ENCODE measurements at regions not wholly inside any gene's neighbourhood (a gene's known extent, or its start where the extent isn't known, plus 50 kb on each side); places are given as distances from the start of the nearest gene placed in this dataset.

- peak overlapping the region in 2 of 3 donors; percentile 1 to 6 for H3K4me3 ChIP-seq
- H3K4me1 ChIP-seq = peaks cover 0 to 30% (median 3%) of the 10 kb centered on the region in 4 donors
- DNase-seq = peak; percentile 70 to 82 (median 79)
- ATAC-seq = peak; percentile 87 to 92 (median 90)
- 31% methylated on average over 12 of the region's 12 CpGs for WGBS (ENCODE audit: insufficient coverage, low coverage, low lambda C conversion rate, missing lambda C conversion rate)
- peak overlapping the region; percentile 58 to 84 (median 65) for H3K27ac ChIP-seq
- TF ChIP-seq POLR2A (IDR thresholded peaks at IDR 0.05) (no peak), CTCF (IDR thresholded peaks at IDR 0.05) (no peak)
- intact Hi-C loops (cut with DNase I) = loop anchor here (10.0 kb wide), 1 partner anchor 82 kb away; no protein-coding TSS in a partner anchor
- no peaks in the 10 kb centered on the region for H3K9me3 ChIP-seq
- no peaks in the 10 kb centered on the region for H3K36me3 ChIP-seq
- no peaks in the 10 kb centered on the region for H3K27me3 ChIP-seq
Observed at GRCh38 chr14:103186909-103187586, 63.8 kb downstream of the TNFAIP2 start.

- no peaks in the 10 kb centered on the region for H3K27me3 ChIP-seq
- H3K36me3 ChIP-seq = no peaks in the 10 kb centered on the region
- H3K4me3 ChIP-seq = no peak overlapping the region
- intact Hi-C loops (cut with DNase I) = loop anchor here (10.0 kb wide), 1 partner anchor 83 kb away; no protein-coding TSS in a partner anchor
- DNase-seq = no peak
- no peaks in the 10 kb centered on the region for H3K9me3 ChIP-seq
- no peak for ATAC-seq
- H3K4me1 ChIP-seq = peaks cover 0 to 30% (median 3%) of the 10 kb centered on the region in 4 donors
- no peak overlapping the region for H3K27ac ChIP-seq
- WGBS (ENCODE audit: insufficient coverage, low coverage, low lambda C conversion rate, missing lambda C conversion rate) = 77% methylated on average over 3 of the region's 4 CpGs
- TF ChIP-seq POLR2A (IDR thresholded peaks at IDR 0.05) = no peak
- TF ChIP-seq CTCF (IDR thresholded peaks at IDR 0.05) = no peak
Observed at GRCh38 chr14:103187911-103188310, 64.7 kb downstream of the TNFAIP2 start.

GRCh38 chr14:103188810-103189480, 65.7 kb downstream of the TNFAIP2 start:
- 19% methylated on average over 4 of the region's 67 CpGs for WGBS (ENCODE audit: insufficient coverage, low coverage, low lambda C conversion rate, missing lambda C conversion rate)
- TF ChIP-seq POLR2A (IDR thresholded peaks at IDR 0.05) = no peak
- TF ChIP-seq CTCF (IDR thresholded peaks at IDR 0.05) = peak; percentile 28 to 58 (median 40)
- peak overlapping the region; percentile 21 to 42 (median 31) for H3K4me3 ChIP-seq
- no peak overlapping the region for H3K27ac ChIP-seq
- H3K36me3 ChIP-seq = no peaks in the 10 kb centered on the region
- intact Hi-C loops (cut with DNase I) = loop anchor here (10.0 kb wide), 1 partner anchor 84 kb away; no protein-coding TSS in a partner anchor
- no peaks in the 10 kb centered on the region for H3K9me3 ChIP-seq
- peak; percentile 32 to 64 (median 61) for ATAC-seq
- no peaks in the 10 kb centered on the region for H3K27me3 ChIP-seq
- DNase-seq = peak in 1 of 3 donors; percentile 51
- H3K4me1 ChIP-seq = peaks cover 0 to 31% (median 3%) of the 10 kb centered on the region in 4 donors

GRCh38 chr14:103189481-103190470, 66.5 kb downstream of the TNFAIP2 start:
- no peak for DNase-seq
- intact Hi-C loops (cut with DNase I) = loop anchor here (10.0 kb wide), 2 partner anchors 85 to 105 kb away; no protein-coding TSS in a partner anchor
- no peaks in the 10 kb centered on the region for H3K27me3 ChIP-seq
- no peak overlapping the region for H3K4me3 ChIP-seq
- no peaks in the 10 kb centered on the region for H3K36me3 ChIP-seq
- TF ChIP-seq CTCF (IDR thresholded peaks at IDR 0.05) = no peak
- TF ChIP-seq POLR2A (IDR thresholded peaks at IDR 0.05) = no peak
- H3K4me1 ChIP-seq = peaks cover 0 to 33% (median 3%) of the 10 kb centered on the region in 4 donors
- H3K9me3 ChIP-seq = no peaks in the 10 kb centered on the region
- H3K27ac ChIP-seq = no peak overlapping the region
- WGBS (ENCODE audit: insufficient coverage, low coverage, low lambda C conversion rate, missing lambda C conversion rate) = 97% methylated on average over 6 of the region's 48 CpGs
- ATAC-seq = no peak

Data from right lobe of liver (tissue), 6 donors.